AG09309 (cell line): ENCODE measurements at regions not wholly inside any gene's neighbourhood (a gene's known extent, or its start where the extent isn't known, plus 50 kb on each side); places are given as distances from the start of the nearest gene placed in this dataset.
"Not testable (repeated sequence)": the region's sequence is repeated elsewhere in the genome, so short reads cannot be mapped to it uniquely, and the experiment has no call there.

ENCODE experiments used
- DNase-seq: peaks from one replicate; pipeline ENCODE4 v3.0.0-alpha.2; 2010; ENCODE audit warnings: low read depth
- H3K4me3 ChIP-seq: 2 replicates; pipeline ENCODE4 v1.5.1; 2011; ENCODE audit warnings: mild to moderate bottlenecking, low read depth, low read length, moderate library complexity; ENCODE audit not compliant: control insufficient read depth
- TF ChIP-seq, protein P1 (sequence below): IDR thresholded peaks from 2 replicates; pipeline ENCODE4 v1.5.1; 2011; ENCODE audit warnings: mild to moderate bottlenecking, low read depth, low read length, inconsistent platforms; ENCODE audit not compliant: insufficient read depth, control insufficient read depth; ENCODE audit errors: missing control alignments

DNA sequence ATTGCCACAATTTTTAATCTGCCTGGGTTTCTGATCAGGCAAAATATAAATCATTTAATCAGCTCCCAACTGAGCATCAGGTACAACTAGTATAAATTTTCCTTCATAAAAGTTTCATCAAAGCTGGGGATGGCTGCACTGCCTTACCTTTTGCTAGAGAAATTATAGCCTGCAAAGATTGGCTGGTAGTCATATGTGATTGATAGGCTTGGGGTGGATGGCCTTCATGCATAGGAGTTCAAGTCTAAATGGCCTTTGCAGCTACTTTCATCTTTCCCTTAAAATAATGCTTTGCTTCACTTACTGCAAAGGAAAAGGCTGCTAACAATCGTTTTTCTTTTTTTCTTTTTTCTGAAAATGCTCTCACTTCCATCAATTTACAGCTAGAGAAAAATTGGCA, 739.7 kb downstream of the CENPC start:
- no peak overlapping the region for H3K4me3 ChIP-seq
- no peak for DNase-seq
- TF ChIP-seq, protein P1, sequence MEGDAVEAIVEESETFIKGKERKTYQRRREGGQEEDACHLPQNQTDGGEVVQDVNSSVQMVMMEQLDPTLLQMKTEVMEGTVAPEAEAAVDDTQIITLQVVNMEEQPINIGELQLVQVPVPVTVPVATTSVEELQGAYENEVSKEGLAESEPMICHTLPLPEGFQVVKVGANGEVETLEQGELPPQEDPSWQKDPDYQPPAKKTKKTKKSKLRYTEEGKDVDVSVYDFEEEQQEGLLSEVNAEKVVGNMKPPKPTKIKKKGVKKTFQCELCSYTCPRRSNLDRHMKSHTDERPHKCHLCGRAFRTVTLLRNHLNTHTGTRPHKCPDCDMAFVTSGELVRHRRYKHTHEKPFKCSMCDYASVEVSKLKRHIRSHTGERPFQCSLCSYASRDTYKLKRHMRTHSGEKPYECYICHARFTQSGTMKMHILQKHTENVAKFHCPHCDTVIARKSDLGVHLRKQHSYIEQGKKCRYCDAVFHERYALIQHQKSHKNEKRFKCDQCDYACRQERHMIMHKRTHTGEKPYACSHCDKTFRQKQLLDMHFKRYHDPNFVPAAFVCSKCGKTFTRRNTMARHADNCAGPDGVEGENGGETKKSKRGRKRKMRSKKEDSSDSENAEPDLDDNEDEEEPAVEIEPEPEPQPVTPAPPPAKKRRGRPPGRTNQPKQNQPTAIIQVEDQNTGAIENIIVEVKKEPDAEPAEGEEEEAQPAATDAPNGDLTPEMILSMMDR = no peak

DNA sequence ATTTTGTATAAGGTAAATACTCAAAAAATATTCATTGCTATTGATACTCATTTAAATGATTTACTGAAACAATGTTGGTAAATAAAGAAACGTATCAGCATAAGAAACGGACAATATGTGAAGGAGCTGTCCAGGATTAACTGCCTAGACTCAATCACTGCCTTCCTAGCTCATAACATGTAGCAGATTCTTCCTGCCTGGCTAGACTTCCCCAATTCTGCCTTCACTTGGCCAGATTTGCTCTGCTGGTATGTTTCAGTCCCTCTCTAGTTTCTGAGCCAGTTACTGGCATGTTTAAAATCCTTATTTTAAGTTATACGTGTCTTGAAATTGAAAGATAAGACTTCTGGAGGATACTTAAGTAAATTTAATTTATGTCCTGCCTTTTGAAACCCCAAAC, 740.3 kb downstream of the CENPC start:
- H3K4me3 ChIP-seq = no peak overlapping the region
- DNase-seq = no peak
- TF ChIP-seq, protein P1 = no peak

DNA sequence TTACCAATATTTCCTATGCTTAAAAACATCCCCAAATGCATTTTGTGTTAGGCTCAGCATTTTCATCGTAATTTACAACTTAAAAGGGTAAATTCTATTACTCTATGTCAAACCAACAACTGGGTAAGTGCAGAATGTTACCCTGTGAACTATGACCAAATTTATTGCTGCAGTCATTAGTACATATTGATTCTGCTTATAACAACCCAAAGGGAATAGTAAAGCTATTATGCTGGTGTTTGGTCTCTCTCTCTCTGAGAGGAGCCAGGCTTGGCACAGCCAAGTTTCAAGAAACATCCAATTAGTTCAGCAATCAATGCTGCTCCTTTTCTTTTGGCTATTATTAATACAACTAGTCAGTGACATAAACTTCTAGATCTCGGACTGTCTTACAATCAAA, 747.7 kb downstream of the CENPC start:
- no peak overlapping the region for H3K4me3 ChIP-seq
- TF ChIP-seq, protein P1 = no peak
- DNase-seq = no peak

DNA sequence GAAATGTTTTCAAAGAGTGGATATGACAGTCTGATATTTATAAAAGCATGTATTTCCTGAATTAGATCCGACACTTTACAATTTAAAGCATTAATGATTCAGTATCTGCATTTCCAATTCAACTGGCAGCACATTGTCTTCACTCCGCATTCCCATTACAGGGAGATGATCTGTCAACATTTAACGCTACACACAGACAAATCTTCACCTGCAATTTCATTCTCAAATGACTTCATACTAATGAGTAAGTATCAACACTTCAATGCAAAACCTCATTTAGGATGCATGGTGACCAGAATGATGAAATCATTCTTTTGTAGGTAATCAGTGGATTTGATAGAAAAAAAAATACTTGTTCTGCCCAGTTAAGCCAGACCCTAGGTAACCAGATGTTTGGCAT, 749.6 kb downstream of the CENPC start:
- TF ChIP-seq, protein P1 = no peak
- no peak overlapping the region for H3K4me3 ChIP-seq
- no peak for DNase-seq

DNA sequence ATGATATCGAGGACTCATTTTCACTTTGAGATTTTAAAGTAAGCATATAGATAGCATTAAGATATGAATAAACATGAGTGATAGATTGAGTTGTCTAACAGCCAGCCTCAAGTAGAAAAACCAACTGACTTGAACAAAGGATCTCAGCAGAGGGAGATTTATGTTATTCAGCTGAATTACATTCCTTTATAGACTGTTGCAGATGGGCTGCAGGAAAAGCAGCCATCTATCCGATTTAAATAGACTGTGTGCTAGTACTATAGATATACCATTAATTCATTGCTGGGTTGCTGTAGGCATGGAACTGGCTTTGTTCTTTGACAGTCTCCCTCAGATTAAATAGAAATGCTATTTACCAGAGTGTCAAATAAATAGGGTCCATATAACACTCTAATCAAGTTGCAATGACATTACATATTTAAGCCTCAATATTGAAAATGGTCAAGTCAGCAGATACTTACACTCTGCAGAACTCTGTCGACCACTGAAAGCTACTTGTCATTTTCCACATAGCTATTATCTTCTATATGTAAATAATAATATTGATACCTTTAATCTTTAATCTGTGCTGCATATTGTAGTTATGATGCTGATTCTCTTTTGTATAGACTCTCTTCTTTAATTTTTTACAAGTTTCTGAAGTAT, 750.8 kb downstream of the CENPC start:
- no peak overlapping the region for H3K4me3 ChIP-seq
- TF ChIP-seq, protein P1 = no peak
- no peak for DNase-seq

DNA sequence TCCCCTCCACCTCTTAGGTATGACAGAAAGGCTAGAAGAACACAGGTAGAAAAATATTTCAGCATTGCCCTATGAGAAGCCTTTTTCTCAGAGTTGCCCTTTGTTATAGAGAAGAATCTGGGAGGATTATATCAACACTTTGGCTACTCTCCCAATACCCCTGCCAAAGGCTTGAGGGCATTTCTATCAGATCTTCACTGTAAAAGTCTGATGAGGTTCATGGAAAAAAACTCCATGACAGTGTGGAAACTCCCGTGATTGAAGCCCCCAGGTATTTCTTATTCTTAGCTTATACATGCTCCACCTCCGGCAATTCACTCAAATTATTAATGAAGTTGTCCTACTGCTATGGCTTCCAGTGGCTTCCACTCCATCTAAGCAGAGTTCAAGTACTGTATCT, 753.6 kb downstream of the CENPC start:
- H3K4me3 ChIP-seq = no peak overlapping the region
- TF ChIP-seq, protein P1 = no peak
- DNase-seq = no peak

DNA sequence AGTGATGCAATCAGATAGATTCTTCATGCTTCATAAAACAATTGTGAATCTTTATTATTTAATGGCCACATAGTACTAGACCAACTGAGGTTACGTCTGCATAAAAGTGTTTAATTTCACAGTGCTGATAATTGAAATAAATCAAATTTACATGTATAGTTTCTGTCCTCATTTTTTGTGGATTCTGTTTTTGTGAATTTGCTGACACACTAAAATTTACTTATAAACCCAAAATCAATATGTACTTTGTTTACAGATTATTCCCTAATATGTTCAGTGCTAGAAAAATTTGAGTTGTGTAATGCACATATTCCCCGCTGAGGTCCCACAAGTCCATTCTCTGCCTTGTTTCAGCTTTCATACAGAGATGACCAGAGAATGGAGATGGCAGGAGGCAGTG, 759.8 kb downstream of the CENPC start:
- no peak for DNase-seq
- no peak overlapping the region for H3K4me3 ChIP-seq
- TF ChIP-seq, protein P1 = no peak

DNA sequence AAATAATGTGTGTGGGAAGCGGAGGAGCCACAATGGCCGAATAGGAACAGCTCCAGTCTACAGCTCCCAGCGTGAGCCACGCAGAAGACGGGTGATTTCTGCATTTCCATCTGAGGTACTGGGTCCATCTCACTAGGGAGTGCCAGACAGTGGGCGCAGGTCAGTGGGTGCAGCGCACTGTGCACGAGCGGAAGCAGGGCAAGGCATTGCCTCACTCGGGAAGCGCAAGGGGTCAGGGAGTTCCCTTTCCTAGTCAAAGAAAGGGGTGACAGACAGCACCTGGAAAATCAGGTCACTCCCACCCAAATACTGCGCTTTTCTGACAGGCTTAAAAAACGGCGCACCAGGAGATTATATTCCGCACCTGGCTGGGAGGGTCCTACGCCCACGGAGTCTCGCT, 762.6 kb downstream of the CENPC start:
- H3K4me3 ChIP-seq, DNase-seq: not testable (repeated sequence)
